ENCODE measurements at regions not wholly inside any gene's neighbourhood (a gene's known extent, or its start where the extent isn't known, plus 50 kb on each side); places are given as distances from the start of the nearest gene placed in this dataset.
"Not testable (repeated sequence)": the region's sequence is repeated elsewhere in the genome, so short reads cannot be mapped to it uniquely, and the experiment has no call there.

DNA sequence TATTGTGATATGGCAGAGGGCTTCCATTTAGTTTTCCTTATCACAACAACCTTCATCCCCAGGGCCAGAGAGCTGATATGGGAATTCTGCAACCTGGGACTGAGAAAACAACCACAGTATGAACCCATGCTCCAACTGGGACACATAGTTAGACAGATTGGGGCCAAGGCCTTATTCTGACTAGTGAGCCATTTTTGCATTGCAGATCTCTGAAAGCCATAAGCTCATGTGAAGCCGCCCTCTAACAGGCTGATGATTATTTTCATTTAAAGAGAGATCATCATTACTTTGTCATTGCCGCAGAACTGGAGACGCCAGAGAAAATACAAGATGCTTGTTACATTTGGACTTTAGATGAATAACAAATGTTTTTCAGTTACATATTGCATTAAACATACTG, 791.7 kb upstream of the POM121L12 start:
- no peak for DNase-seq

DNA sequence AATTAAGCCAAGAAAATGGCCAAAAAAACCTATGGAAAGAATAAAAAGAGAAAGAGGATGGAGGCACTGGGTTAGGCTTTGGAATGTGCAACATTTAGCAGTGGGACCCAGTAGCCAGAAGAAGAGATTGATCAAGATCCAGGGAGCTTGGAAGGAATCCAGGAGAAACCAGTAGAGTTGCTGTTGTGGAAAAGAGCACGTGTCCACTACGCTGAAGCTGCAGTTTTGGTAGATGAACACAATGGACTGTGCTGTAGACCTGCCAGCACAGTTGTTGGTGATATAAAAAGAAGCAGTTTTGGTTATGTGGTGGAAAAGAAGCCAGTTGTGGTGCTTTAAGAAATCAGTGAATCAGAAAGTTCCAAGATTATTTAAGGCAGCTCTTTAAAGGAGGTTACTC, 802.2 kb upstream of the POM121L12 start:
- no peak for DNase-seq

DNA sequence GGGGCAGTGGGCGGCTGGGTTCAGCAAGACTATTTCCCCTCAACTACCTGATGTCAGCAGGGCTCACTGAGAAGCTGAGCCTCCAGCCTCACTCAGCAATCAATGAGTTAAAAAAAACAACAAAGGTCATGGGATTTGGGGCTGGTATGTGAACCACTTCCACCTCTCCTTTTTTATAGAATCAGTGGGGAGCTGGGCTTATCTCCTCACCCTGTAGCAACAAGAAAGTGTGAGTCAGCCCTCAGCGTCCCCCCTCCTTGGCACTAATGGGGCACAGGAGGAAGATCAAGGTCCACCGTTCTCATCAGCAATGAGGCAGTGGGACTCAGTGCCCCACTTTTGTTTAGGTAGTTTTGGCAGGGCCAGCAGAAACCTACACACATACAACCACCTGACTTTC, 823.5 kb upstream of the POM121L12 start:
- DNase-seq: no peak

DNA sequence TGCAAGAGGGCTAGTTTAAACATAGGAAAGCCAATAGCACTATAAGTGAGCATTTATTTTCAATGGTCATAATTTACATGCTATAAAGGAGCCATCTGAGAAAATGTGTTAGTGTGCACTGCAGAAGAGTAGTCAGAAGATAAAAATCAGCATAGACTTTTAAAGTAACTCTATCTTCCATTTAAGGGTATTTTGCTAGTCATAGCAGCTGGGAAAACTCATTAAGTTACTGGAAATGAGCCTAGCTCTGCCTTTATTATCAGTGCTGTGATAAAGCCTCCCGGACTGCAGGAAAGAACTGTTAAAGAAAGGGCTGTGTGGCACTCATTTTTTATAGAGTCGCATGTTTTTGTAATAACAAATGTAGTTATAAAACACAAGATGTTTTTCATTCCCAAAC, 825.8 kb upstream of the POM121L12 start:
- no peak for DNase-seq

DNA sequence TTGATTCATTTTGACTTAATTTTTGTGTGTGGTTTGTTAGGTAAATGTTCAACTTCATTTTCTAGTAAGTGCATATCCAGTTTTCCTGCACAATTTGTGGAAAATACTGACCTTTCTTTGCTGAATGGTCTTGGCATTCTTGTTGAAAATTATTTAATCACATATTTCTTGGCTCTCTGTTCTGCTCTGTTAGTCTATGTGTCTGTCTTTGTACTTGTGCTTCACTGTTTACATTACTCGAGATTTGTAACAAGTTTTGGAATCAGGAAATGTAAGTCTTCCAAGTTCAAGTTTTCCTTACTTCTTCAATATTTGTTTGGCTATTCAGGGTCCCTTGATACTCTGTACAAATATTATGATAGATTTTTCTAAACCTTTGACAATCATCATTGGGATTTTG, 838.2 kb upstream of the POM121L12 start:
- DNase-seq: no peak

DNA sequence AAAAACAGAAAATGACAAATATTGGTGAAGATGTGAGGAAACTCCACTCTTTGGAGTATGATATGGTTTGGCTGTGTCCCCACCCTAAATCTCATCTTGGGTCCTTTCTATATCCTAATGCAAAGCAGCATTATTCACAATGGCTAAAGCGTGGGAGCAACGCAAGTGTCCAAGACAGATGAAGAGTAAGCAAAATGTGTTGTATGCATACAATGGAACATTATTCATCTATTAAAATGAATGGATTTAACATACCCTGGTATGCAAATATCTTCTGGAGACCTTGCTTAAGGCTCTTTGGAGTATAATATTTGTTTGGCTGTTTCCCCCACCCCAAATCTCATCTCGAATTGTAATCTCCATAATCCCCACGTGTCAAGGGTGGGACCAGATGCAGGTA, 839.8 kb upstream of the POM121L12 start:
- DNase-seq: no peak

DNA sequence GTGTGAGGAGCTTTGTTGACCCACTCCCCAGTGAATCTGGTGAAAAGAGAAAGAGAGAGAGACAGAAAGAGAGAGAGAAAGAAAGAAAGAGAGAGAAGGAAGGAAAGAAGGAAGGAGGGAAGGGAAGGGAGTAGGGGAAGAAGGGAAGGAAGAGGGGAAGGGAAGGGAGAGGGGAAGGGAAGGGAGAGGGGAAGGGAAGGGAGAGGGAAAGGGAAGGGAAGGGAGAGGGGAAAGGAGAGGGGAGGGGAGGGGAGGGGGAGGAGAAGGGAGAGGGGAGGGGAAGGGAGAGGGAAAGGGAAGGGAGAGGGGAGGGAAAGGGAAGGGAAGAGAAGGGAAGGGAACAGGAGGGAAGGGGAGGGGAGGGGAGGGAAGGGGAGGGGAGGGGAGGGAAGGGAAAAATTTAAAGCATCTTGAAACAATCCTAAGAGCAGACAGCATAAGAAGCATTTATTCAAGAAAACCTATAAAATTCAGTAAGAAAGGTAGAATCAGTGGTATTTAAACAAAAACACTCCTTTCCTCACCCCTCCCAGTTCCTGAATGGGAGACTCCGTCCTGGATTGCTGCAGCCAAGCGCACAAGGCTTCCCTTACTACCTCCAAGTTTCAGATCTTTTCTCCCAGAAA, 846.2 kb upstream of the POM121L12 start:
- DNase-seq: no peak

DNA sequence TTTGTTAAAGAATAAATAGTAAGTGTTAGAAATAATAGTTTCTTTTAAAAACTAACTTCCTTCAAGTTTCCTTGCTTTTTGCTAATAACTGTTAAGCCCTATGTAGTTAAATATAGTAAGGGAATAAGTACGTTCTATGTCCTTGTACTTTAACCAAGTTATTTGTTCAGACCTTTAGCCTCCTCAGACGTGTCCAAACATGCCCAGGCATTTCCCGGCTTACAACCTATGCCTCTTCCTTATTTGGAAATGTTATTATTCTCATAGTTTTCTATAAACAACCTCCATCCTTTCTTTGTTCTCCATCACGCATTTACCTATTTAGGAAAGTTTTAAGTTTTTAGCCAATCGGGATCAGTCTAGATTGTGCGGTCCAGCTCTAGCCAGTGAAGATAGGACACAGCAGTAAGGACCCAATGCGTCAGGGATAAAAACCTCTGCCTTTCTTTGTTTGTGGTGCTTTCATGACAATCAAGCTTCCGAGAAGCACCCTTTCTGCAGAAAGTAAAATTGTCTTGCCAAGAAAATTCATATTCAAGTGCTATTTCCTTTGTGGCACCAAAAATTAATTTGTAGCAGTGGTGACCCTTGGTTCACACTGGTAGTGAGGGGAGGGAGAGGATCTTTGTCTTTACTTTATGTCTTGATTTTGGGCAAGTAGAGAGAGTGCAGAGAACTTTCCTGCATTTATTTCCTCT, 851.3 kb upstream of the POM121L12 start:
- no peak for DNase-seq

DNA sequence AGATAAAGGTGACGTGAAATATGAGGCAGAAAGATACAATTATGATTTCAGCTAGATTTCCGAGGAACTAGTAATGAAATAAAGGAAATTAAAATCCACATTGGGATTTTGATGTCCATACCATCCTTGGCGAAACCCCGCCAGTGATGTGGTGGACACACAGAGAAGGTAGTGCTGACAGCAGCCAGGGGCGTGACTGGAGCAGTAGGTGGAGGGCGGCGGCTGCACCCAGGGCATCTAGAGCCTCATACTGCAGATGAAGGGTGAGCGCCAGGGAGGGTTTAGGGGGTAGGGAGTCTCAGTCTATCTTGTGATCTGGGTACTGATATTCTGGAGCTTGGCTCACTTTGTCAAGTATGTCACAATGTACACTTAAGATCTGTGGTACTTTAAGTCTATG, 855.5 kb upstream of the POM121L12 start:
- DNase-seq: no peak

DNA sequence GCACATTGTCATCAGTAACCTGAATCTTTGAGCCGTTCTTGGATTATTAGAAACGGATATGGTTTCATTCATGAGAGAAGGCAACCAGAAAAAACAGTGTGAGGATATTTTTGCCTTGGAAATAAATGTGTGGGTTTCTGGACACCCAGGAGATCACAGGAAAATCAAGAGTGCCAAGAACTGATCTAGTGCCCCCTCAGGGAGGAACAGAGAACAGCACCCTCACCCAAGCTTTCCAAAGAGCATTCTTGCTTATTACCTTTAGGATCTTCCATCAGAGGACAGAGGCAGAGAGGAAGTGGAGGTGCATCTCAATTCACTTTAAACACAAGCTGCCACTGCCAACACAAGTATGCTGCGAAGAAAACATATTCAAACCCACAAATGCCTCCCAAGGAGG, 851.5 kb upstream of the COBL start:
- no peak for DNase-seq

DNA sequence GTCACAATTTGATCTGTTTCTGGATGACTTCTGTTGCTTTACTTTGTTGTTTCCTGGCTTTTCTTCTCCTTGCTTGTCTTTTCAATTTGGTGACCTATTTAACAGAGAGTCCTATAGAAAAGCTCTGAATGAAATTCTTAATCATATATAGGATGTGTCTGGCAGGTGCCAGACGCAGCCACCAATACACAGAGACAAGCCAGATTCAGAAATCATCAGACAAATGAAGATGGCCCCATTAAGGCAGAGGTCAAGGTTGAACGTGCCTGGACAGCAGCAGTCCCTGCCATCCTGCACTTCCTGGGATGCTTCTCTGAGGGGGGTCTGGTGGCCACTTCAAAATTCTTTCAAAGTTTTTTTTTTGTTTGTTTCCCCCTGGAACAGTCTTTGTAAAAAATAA, 846.7 kb upstream of the COBL start:
- no peak for DNase-seq

DNA sequence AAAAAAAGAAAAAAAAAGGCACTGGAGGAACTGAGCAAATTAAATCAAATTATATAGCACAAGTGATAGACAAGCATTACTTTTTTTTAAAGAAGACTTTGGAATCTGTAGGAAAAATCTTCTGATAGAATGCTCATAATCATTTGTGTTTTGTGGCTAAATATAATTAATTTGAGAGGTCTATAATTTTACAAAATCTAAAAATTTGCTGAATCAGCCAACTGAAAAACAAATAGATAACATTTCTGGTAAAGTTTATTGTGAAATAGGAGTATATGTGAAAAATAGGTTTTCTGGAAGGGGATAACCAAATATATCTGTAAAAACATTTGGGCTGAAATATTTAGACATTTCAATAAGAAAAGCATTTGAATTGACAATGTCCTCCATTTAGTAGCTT, 844.9 kb upstream of the COBL start:
- DNase-seq: no peak

DNA sequence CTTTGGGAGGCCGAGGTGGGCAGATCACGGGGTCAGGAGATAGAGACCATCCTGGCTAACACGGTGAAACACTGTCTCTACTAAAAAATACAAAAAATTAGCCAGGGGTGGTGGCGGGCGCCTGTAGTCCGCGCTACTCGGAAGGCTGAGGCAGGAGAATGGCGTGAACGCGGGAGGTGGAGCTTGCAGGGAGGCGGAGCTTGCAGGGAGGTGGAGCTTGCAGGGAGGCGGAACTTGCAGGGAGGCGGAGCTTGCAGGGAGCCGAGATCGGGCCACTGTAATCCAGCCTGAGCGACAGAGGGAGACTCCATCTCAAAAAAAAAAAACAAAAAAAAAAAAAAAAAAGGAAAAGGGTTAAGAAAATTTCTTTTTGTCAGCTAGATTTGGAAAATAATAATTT, 842.8 kb upstream of the COBL start:
- DNase-seq: not testable (repeated sequence)

DNA sequence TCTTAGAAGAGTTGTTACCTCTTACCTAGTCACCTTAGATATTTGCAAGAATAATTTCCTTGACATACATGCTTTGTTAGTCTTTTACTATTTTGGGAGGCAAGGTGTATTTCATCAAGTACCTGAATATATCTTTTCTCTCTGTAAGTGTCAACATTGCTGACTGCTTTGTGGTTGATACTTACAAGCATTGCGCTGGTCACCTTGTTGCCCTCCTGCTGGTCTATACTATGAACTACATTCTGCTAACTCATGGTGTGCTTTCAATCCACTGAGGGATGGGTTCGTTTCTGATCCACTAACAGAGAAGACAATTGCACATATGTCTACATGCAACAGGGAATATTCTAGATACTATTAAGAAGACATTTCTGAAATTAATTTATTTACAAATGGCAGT, 837.8 kb upstream of the COBL start:
- DNase-seq: no peak

DNA sequence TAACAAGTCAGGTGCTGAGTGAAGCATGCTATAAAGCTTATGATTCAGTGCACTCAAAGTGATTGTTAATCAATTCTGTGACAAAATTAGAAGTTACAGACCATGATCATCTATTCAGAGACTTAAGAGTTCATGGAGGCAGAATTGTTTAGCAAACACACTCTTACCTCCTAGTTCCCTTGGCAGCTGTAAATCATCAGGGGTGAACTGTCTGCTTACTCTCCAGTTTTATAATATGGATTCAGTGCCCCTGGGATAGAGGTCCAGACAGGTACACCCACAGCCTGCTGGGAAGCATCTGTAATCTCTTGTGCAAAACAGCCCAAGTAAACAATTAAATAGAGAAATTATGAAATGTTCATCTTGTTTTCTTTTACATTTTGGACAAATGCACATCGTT, 835.0 kb upstream of the COBL start:
- no peak for DNase-seq

DNA sequence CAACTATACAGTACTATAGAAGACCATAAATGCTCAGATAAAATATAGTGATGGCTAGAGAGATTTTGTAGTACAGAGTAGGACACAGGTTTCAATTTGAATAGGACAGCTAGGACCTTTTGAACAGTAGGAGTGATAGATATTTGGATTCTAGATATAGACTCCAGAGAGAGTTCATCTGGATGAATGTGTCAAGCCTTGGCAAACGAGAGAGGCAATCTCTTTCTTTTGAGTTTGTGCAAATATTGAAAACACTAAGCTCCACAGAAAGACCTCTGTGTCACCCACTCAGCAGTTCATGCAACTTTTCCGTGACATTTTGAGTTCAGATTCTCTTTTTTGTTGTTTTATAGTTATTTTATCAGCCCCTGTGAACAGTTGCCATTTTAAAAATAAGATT, 834.3 kb upstream of the COBL start:
- DNase-seq: no peak

DNA sequence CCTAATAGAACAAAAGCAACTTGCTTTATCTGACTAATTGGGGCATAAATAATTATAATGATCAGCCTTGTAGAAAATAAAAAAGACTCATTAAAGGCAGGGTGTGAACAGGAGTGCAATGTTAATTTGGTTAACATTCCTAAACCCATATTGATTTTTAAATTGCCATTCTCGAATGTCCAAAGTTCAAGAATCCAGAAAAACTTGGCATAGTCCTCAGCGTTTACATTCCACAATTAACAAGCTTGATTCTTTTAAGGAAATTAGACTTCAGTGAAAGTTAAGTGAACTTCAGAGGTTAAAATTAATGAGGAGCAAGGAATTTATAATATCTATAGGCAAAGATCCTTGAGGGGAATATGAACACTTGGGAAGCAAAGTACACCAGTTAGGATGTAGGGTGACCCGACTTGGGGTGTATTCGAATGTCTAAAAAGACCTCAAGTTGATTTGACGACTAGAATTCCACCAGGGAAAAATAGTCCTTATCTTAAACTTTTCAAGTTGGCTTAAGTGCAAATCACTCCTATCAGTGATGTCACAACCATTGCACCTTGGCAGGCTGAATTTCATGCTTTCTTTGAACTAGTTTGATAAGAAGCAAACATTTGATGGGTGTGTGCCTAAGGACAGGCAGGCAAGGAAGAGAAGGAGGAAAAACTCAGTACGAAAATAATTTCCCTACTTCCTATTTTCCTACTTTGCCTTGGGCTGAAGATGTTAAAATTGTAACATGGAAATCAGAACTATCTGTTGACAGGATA, 830.4 kb upstream of the COBL start:
- no peak for DNase-seq

DNA sequence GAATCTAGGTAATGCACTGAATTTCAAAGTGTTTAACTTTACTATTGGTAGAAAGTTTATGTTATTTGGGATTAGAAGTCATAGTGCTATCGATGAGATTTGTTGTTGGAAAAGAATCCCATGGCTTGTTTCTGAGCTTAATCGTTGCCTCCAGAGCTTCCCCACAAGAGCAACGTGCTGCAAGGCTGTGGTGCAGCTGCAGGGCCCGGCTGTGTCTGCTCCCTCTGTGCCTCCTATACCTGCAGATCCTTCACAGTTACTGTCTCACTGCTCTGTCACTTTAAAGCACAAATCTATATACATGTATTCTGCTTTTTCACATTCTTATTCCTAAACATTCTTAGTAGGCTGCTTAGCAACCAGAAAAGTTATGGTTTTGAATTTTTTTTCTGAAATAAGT, 826.6 kb upstream of the COBL start:
- no peak for DNase-seq

DNA sequence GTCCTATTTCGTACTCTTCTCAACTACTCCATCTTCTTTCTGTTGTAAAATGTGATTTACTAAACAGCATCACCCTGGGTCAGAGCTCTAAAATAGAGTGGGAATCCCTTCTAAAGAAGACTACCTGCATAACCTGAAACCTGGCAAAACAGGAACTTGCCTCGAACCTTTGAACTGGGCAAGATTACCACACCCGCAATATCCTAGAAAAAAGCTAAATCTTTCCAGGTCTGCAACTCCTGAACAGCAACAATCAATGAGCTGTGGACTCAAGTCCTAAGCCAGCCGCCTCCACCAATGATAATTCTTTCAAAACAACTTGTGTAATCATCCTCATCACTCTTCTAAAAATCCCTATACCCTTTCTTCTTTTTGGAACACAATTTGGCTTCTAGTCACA, 824.2 kb upstream of the COBL start:
- DNase-seq: no peak

DNA sequence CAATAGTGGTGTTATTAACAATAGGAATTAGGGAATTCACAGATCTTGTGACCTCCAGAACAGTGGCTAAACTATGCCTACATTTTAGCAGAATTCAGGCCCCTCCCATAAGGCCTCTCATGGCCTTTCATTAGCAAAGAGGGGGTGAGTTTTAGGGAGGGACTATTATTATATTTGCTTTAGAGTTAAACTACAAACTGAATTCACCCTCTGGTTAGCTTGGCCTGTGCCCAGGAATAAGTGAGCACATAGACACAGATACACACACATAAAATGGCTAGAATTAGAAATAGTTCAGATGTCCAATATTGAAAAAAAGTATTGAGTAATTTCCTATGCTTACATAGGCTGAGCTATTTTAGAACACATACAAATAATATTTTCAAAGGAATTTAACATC, 818.8 kb upstream of the COBL start:
- DNase-seq: no peak

DNA sequence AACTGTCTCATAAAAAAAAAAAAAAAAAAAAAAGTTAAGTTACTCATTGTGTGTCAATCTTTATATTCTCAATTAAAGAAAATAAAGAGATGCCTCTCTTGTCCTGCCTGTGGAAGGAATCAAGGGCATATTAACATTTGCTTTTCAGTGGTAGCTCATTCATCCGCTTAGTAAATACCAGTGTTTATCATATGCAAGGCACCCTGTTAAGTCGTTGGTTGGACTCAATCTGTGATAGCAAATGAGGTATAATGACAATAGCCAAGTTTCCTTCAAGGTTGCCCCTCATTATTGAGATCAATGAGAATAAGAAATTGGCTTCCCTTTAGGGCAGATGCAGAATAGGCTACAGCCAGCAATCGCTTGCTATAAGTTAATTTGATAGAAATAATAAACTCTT, 812.7 kb upstream of the COBL start:
- no peak for DNase-seq

DNA sequence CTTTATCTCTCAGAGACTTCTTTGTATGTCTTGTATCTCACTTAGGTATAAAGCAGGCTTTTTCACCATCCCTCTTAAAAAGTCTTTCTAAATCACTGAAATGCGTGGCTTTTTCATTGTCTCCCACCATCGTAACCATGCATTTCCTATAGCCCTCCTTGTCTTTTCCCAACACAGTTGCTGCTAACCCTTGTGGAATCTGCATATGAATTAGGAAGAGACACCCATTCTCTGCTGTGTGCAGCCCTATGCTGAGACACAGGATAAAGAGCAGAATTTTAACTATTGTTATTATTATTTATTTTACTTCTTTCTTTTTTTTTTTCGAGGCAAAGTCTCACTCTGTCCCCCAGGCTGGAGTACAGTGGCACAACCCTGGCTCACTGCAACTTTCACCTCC, 804.3 kb upstream of the COBL start:
- no peak for DNase-seq

DNA sequence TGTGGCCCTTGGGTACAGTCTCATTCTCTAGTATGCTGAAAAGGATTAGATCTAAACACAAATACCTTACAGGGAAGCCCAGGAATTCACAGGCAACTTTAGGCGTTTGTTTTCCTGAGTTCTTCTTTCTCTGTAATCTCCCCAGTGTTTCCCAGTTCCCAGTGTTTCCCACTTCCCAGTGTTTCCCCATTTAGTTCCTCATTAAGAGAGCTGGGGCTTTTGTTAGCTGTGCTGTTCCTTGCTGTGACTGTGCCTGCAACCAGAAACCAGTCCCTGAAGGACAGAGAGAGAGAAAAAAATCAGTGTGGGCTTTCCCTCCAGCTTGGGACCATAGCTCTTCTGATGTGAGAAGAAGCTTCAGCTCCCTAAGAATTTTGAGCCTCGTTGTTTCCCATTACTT, 802.9 kb upstream of the COBL start:
- no peak for DNase-seq

DNA sequence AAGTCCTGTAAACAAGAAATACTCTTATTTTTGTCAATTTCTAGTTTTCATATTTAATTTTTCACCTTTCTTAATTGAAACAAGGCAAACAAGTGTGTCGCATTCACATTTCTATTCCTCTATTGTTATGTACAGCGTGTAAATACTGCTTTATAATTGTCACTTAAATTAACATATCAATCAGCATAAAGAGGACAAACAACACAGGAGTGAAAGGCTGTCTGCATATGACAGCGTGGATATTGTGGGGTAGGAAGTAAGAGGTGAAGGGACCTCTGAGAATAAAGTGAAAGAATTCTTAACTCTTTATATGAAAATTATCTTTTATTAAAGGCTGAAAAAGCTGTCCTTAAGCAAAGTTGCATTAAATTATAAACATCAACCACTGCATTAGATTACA, 797.9 kb upstream of the COBL start:
- DNase-seq: no peak

DNA sequence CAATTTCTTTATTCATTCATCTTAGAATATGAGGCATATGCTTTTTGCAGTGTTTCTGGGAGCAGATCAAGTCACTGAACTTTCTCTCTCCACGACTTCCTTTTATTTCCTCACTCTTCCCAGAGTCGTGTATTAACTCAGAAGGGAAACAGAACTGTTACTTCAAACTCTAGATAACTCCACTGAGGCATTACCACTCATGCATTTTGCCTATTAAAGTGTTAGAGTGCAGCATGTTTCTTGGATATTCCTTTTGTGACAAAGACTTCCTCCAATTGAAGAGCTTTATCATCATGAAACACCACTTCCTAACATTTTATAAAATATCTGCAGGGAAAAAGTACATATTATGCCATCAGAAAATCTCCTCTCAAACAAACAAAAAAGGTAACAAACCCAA, 797.4 kb upstream of the COBL start:
- DNase-seq: no peak

All from NCI-H2029 treated with DMSO at 0.1 percent for 48 hours (cell line).